ENCODE measurements at regions not wholly inside any gene's neighbourhood (a gene's known extent, or its start where the extent isn't known, plus 50 kb on each side); places are given as distances from the start of the nearest gene placed in this dataset.

- TF ChIP-seq CTCF (IDR thresholded peaks at IDR 0.05; ENCODE audit: control extremely low read depth in 1 of 3, insufficient read depth in 1 of 3, low read depth in 1 of 3, low read length in 3 of 3) = no peak
- TF ChIP-seq EP300 (IDR thresholded peaks at IDR 0.05; ENCODE audit: borderline replicate concordance in 1 of 2, low read depth in 2 of 2, low read length in 2 of 2) = no peak
- TF ChIP-seq SP2 (IDR thresholded peaks at IDR 0.05; ENCODE audit: low read length) = no peak
- TF ChIP-seq POLR2AphosphoS5 (IDR thresholded peaks at IDR 0.05; ENCODE audit: low read depth, low read length) = no peak
- no peak for TF ChIP-seq EZH2 (IDR thresholded peaks at IDR 0.05; ENCODE audit: low read depth, low read length, severe bottlenecking)
- no peak for TF ChIP-seq KDM1A (IDR thresholded peaks at IDR 0.05; ENCODE audit: borderline replicate concordance, low read length)
- TF ChIP-seq SP1 (IDR thresholded peaks at IDR 0.05; ENCODE audit: low read depth, low read length) = no peak
- no peak for TF ChIP-seq SP4 (IDR thresholded peaks at IDR 0.05; ENCODE audit: low read length)
- TF ChIP-seq JUN (IDR thresholded peaks at IDR 0.05; ENCODE audit: low read depth, low read length) = no peak
- TF ChIP-seq RAD21 (IDR thresholded peaks at IDR 0.05 in 1 of 2, conservative IDR thresholded peaks at IDR 0.05 in 1 of 2; ENCODE audit: low read depth in 2 of 2, low read length in 2 of 2) = no peak
- TF ChIP-seq USF2 (IDR thresholded peaks at IDR 0.05; ENCODE audit: low read length) = no peak
Observed at GRCh38 chr2:58800881-58801280, 559.8 kb upstream of the FANCL start.
